CD14-positive monocyte (primary cell): ENCODE measurements at regions not wholly inside any gene's neighbourhood (a gene's known extent, or its start where the extent isn't known, plus 50 kb on each side); places are given as distances from the start of the nearest gene placed in this dataset.

ENCODE experiments used
- DNase-seq, 3 donors: peaks; one replicate each; pipeline ENCODE4 v3.0.0-alpha.2; 2011 to 2022
- H2AFZ ChIP-seq: 2 replicates; pipeline ENCODE4 v1.6.0; 2012; ENCODE audit warnings: mild to moderate bottlenecking, low read depth, low read length, inconsistent platforms; ENCODE audit not compliant: insufficient read depth, poor library complexity, severe bottlenecking
- H3K27ac ChIP-seq, 2 donors: 1 replicate in 1 of 2; 2 replicates in 1 of 2; pipeline ENCODE4 v1.5.1; 2012 to 2013; ENCODE audit warnings: low read length in 2 of 2, control low read depth in 1 of 2, inconsistent platforms in 1 of 2, low read depth in 1 of 2, mild to moderate bottlenecking in 1 of 2
- H3K27me3 ChIP-seq, 2 donors: one replicate each; pipeline versions ENCODE4 v1.6.0 to v1.6.1; 2011 to 2013; ENCODE audit warnings: low read length in 2 of 2; ENCODE audit not compliant: control insufficient read depth in 2 of 2, insufficient read depth in 2 of 2
- H3K36me3 ChIP-seq, 2 donors: replicated peaks in 1 of 2; 1 replicate in 1 of 2; 2 replicates in 1 of 2; pipeline versions ENCODE4 v1.5.1 to v1.6.1; 2012 to 2013; ENCODE audit warnings: low read length in 2 of 2, control low read depth in 1 of 2, inconsistent platforms in 1 of 2, mild to moderate bottlenecking in 1 of 2; ENCODE audit not compliant: insufficient read depth in 2 of 2, control insufficient read depth in 1 of 2
- H3K4me1 ChIP-seq, 2 donors: 1 replicate in 1 of 2; 2 replicates in 1 of 2; pipeline versions ENCODE4 v1.5.1 to v1.6.1; 2012 to 2013; ENCODE audit warnings: low read length in 2 of 2, control low read depth in 1 of 2, inconsistent platforms in 1 of 2, mild to moderate bottlenecking in 1 of 2, moderate library complexity in 1 of 2; ENCODE audit not compliant: insufficient read depth in 2 of 2, control insufficient read depth in 1 of 2
- H3K4me2 ChIP-seq: replicated peaks from 2 replicates; pipeline ENCODE3; 2012; ENCODE audit warnings: low read length, moderate library complexity, mild to moderate bottlenecking; ENCODE audit not compliant: poor library complexity, severe bottlenecking; ENCODE audit errors: extremely low read depth
- H3K4me3 ChIP-seq, 3 experiments: fragments of 200-600 bp in 1 of 3; sonication (generic) in 1 of 3; replicated peaks in 1 of 3; 1 replicate in 2 of 3; 2 replicates in 1 of 3; pipeline ENCODE4 v1.5.1; 2011 to 2013; ENCODE audit warnings: low read length in 3 of 3, mild to moderate bottlenecking in 3 of 3, control low read depth in 2 of 3, low read depth in 2 of 3, inconsistent platforms in 1 of 3, moderate library complexity in 1 of 3
- H3K79me2 ChIP-seq: 2 replicates; pipeline ENCODE4 v1.6.0; 2012; ENCODE audit warnings: mild to moderate bottlenecking, control low read depth, inconsistent platforms, low read length, moderate library complexity; ENCODE audit not compliant: insufficient read depth
- H3K9ac ChIP-seq: 2 replicates; pipeline ENCODE4 v1.6.0; 2017; ENCODE audit warnings: low read length, mild to moderate bottlenecking; ENCODE audit not compliant: insufficient read depth, poor library complexity, severe bottlenecking
- H3K9me3 ChIP-seq, 2 donors: replicated peaks in 1 of 2; 1 replicate in 1 of 2; 2 replicates in 1 of 2; pipeline versions ENCODE4 v1.5.1 to v1.6.1; 2012 to 2013; ENCODE audit warnings: low read length in 2 of 2, control low read depth in 1 of 2; ENCODE audit not compliant: control insufficient read depth in 1 of 2, insufficient read depth in 1 of 2
- H4K20me1 ChIP-seq: 2 replicates; pipeline ENCODE4 v1.6.0; 2012; ENCODE audit warnings: mild to moderate bottlenecking, low read length, control low read depth, moderate library complexity; ENCODE audit not compliant: insufficient read depth
- H3K27ac Mint-ChIP-seq, 7 donors: one replicate each; pipeline ENCODE4 v1.8.0; 2020; ENCODE audit warnings: mild to moderate bottlenecking in 7 of 7, mixed read lengths in 7 of 7, moderate library complexity in 6 of 7, inconsistent platforms in 2 of 7
- H3K27me3 Mint-ChIP-seq, 3 donors: one replicate each; pipeline ENCODE4 v1.8.0; 2021 to 2022; ENCODE audit warnings: low read depth in 3 of 3, mild to moderate bottlenecking in 3 of 3, mixed read lengths in 3 of 3, moderate library complexity in 3 of 3, inconsistent platforms in 1 of 3
- H3K36me3 Mint-ChIP-seq, 2 donors: one replicate each; pipeline ENCODE4 v1.8.0; 2020; ENCODE audit warnings: mixed read lengths in 2 of 2, inconsistent platforms in 1 of 2, mild to moderate bottlenecking in 1 of 2
- H3K4me1 Mint-ChIP-seq: one replicate; pipeline ENCODE4 v1.8.0; 2020; ENCODE audit warnings: mild to moderate bottlenecking, mixed read lengths
- H3K4me3 Mint-ChIP-seq, 2 donors: one replicate each; pipeline ENCODE4 v1.8.0; 2020; ENCODE audit warnings: mild to moderate bottlenecking in 2 of 2, mixed read lengths in 2 of 2, moderate library complexity in 1 of 2
- H3K9me3 Mint-ChIP-seq, 7 donors: one replicate each; pipeline ENCODE4 v1.8.0; 2020 to 2022; ENCODE audit warnings: mixed read lengths in 7 of 7, mild to moderate bottlenecking in 6 of 7, moderate library complexity in 6 of 7, inconsistent platforms in 2 of 7
- WGBS: methylation state at CpG from one replicate; pipeline ENCODE4 v1.1.5; 2013; ENCODE audit warnings: missing lambda C conversion rate; ENCODE audit not compliant: insufficient coverage; 5-methylcytosine and 5-hydroxymethylcytosine counted together
- intact Hi-C, 2 donors: fragments of 100-400 bp; cut with micrococcal nuclease; formaldehyde crosslinking; loops; one replicate each; pipeline versions ENCODE4 v1.15.0 to v1.15.1; 2023
- TF ChIP-seq, protein P1 (sequence below): fragments of 200-600 bp; IDR thresholded peaks from one replicate; pipeline ENCODE4 v1.8.0; 2022; ENCODE audit warnings: antibody characterized with exemption, mild to moderate bottlenecking

DNA sequence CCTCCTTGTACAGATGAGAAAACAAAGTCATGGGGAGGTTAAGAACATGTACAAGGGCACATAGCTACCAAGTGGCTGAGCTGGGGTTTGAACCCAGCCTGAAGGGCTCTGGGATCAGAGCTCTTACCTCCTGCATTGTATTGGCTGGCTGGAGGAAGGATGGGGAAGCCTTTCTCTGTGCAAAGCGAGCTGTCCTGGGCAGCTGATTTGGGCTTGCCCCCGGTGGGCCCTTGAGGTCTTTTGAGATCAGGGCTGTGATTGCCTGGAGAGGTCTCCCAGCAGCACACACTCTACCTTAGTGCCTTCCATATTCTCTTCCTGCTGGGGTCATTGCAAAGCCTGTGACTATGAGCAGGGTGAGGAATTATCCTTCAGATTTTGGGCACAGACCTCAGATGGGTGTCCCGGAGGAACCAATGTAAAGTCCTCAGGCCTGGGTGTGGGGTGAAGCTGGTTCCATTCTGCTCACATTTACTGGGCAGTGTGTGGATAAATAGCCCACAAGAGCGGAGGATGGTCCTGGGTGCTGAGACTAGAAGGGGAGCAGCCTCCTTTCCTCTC is 53.3 kb upstream of the EPS8L3 start:
- H3K4me3 ChIP-seq: no peak overlapping the region
- H3K9ac ChIP-seq: no peak overlapping the region
- Mint-ChIP-seq H3K4me1 (peaks cover 86% of the 10 kb centered on the region), H3K27ac (peak overlapping the region in 6 of 7 donors; percentile 77 to 94 (median 90)), H3K36me3 (peaks cover 0 to 4% of the 10 kb centered on the region in 2 donors), H3K9me3 (peaks cover 2 to 13% (median 7%) of the 10 kb centered on the region in 7 donors), H3K27me3 (peaks cover 7 to 17% (median 11%) of the 10 kb centered on the region in 3 donors), H3K4me3 (peak overlapping the region in 1 of 2 donors; percentile 39)
- H3K4me1 ChIP-seq: peaks cover 66 to 83% of the 10 kb centered on the region in 2 donors
- H3K79me2 ChIP-seq: no peaks in the 10 kb centered on the region
- H2AFZ ChIP-seq: no peak overlapping the region
- intact Hi-C loops: no loop called here
- H3K9me3 ChIP-seq: peaks cover 0 to 7% of the 10 kb centered on the region in 2 donors
- no peaks in the 10 kb centered on the region for H3K36me3 ChIP-seq
- H4K20me1 ChIP-seq: no peaks in the 10 kb centered on the region
- no peak for DNase-seq
- H3K27ac ChIP-seq: no peak overlapping the region
- H3K27me3 ChIP-seq: no peaks in the 10 kb centered on the region
- TF ChIP-seq, protein P1, sequence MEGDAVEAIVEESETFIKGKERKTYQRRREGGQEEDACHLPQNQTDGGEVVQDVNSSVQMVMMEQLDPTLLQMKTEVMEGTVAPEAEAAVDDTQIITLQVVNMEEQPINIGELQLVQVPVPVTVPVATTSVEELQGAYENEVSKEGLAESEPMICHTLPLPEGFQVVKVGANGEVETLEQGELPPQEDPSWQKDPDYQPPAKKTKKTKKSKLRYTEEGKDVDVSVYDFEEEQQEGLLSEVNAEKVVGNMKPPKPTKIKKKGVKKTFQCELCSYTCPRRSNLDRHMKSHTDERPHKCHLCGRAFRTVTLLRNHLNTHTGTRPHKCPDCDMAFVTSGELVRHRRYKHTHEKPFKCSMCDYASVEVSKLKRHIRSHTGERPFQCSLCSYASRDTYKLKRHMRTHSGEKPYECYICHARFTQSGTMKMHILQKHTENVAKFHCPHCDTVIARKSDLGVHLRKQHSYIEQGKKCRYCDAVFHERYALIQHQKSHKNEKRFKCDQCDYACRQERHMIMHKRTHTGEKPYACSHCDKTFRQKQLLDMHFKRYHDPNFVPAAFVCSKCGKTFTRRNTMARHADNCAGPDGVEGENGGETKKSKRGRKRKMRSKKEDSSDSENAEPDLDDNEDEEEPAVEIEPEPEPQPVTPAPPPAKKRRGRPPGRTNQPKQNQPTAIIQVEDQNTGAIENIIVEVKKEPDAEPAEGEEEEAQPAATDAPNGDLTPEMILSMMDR: no peak
- no CpG with 5 or more reads among the region's 4 CpGs for WGBS
- H3K4me2 ChIP-seq: peak overlapping the region; percentile 16

DNA sequence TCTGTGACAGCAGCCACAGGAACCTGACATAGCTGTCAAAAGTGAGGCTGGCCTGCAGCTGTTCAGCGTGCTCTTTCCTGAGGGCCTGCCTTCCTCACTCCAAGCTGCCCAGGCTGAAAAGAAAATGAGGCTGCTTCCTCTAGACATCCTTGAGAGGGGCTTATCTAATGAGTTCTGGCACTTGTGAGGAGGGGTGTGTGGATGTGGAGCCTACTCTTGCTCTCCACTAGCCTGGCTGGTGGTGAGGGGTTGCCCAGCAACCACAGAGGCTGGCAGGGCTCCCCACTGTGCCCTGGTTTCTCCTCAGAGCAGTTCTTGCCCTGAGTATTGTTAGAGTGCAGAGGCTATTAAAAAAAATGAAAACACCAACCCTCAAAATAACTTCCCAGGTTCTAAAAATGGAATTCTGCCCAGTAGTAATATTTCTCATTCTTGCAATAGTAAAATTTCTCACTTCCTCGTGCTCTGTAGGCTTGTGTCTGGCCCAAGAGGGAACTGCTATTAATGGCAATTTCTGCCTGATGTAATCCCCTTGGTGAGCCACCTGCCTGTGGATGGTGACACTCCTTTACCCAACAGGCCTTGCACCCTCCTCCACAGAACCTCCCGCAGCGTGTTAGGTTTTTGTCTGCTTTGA is 52.6 kb upstream of the EPS8L3 start:
- Histone ChIP-seq H4K20me1 (no peaks in the 10 kb centered on the region), H3K4me2 (peak overlapping the region; percentile 16), H3K4me3 (peak overlapping the region in 1 of 3 experiments; percentile 29), H3K27ac (peak overlapping the region; percentile 76 to 80), H3K27me3 (no peaks in the 10 kb centered on the region), H3K36me3 (no peaks in the 10 kb centered on the region), H3K4me1 (peaks cover 59 to 76% of the 10 kb centered on the region in 2 donors), H3K9me3 (peaks cover 0 to 7% of the 10 kb centered on the region in 2 donors), H3K79me2 (no peaks in the 10 kb centered on the region), H3K9ac (peak overlapping the region; percentile 30), H2AFZ (no peak overlapping the region)
- TF ChIP-seq, protein P1: peak; percentile 5
- DNase-seq: peak; percentile 89 to 96 (median 94)
- intact Hi-C loops: no loop called here
- no CpG with 5 or more reads among the region's 4 CpGs for WGBS
- Mint-ChIP-seq H3K4me3 (peak overlapping the region in 1 of 2 donors; percentile 39), H3K27ac (peak overlapping the region; percentile 81 to 94 (median 90)), H3K36me3 (peaks cover 0 to 4% of the 10 kb centered on the region in 2 donors), H3K4me1 (peaks cover 79% of the 10 kb centered on the region), H3K9me3 (peaks cover 2 to 10% (median 7%) of the 10 kb centered on the region in 7 donors), H3K27me3 (peaks cover 7 to 12% (median 11%) of the 10 kb centered on the region in 3 donors)
